GM18499 (cell line): ENCODE measurements at regions not wholly inside any gene's neighbourhood (a gene's known extent, or its start where the extent isn't known, plus 50 kb on each side); places are given as distances from the start of the nearest gene placed in this dataset.

Experiments used
- ATAC-seq: cut with Tn5 transposase; IDR thresholded peaks from one replicate; pipeline ENCODE4 v1.9.1; 2021; ENCODE audit warnings: moderate number of reproducible peaks; ENCODE audit not compliant: insufficient read depth, unreplicated experiment

- no peak for ATAC-seq
Observed at GRCh38 chr7:18295781-18296423, 199.6 kb upstream of the HDAC9 start.

GRCh38 chr7:18302097-18302496 is 193.5 kb upstream of the HDAC9 start:
- no peak for ATAC-seq

DNA sequence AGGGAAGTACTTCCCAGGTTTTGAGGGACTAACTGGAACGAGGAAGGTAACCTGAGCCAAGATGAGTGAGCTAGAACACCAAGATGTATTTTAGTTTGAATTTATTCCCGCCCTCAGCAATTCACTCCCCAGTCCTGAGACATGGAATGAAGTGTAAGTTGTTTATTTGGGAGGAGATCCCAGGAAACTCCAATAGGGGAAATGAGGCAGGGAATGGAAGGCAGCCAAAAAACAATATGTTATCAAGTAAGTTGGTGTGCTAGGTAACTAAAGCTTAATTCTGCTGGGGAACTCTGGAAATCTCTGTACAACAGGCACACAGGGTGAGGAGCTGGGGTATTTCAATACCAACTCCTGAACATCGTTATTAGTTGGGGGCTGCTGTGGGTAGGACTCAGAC is 189.7 kb upstream of the HDAC9 start:
- no peak for ATAC-seq

- ATAC-seq = no peak
Observed at GRCh38 chr7:18306696-18307095, 188.9 kb upstream of the HDAC9 start.

DNA sequence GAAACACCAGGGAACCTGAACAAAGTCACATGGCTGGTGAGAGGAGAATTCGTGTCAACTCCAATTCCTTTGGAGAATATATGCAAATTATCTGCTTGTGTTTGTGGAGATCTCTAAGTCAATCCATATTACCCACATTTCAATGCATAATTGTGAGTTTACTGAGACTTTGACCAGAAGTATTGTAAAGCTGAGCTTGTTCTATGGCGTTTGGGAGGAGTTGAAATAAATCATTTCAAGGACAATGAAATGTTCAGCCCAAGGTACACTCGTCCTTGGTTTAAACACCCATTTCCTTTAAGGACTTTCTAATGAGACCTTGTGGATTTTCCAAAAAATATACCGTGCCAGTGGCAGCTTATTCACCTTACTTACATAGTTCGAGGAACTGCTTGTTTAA is 186.6 kb upstream of the HDAC9 start:
- ATAC-seq = no peak

GRCh38 chr7:18312482-18312881 is 183.1 kb upstream of the HDAC9 start:
- no peak for ATAC-seq

DNA sequence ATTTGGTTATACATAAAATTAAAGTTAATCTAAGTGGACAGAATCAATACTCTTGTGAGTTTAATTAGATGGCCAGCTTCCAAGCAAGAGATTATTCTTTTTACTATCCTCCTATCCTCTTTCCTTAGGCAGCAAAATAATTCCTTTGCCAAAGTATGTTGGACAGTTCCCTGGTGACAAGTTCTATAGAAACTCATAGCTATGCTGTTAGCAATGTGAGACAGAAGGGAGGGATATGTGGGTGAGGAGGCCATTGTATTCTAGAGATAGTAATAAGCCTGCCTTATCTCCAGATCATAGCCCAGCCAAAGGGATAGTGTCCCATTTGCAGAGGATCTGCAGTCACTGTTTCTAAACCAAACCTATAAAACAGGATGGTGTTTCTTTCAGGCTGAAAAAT is 181.6 kb upstream of the HDAC9 start:
- ATAC-seq = no peak

- ATAC-seq = no peak
Observed at GRCh38 chr7:18315241-18315640, 180.3 kb upstream of the HDAC9 start.

GRCh38 chr7:18317941-18318340 is 177.6 kb upstream of the HDAC9 start:
- ATAC-seq = no peak

GRCh38 chr7:18320422-18320821 is 175.1 kb upstream of the HDAC9 start:
- no peak for ATAC-seq

DNA sequence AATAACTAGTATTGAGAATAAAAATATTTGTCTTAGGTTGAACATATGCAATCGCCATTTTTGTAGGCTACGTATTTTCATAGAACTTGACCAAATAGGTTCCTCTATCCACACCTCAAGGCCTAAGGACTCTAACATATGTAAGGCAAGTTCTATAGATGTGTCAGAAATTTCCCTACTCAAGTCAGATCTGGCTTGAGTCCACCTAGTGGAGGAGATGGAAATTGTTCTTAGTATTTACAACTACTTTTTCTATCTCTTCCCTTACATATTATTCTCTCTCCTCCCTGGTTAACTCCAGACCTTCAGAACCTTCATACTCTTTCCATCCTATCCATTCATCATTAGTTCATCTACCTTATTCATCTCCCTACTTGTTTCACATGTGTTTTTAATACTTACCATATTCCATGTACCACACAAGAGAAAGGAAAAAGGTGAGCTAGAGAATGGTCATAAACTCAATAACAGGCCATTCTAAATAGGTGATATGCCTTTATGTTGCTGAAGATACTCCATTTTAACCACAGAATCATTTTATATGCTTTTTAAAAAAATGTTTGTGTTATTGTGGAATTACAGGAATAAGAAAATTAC is 174.5 kb upstream of the HDAC9 start:
- peak; percentile 84 for ATAC-seq

- ATAC-seq = no peak
Observed at GRCh38 chr7:18330548-18330947, 165.0 kb upstream of the HDAC9 start.

- no peak for ATAC-seq
Observed at GRCh38 chr7:18336626-18337025, 158.9 kb upstream of the HDAC9 start.

GRCh38 chr7:18337048-18337809 is 158.3 kb upstream of the HDAC9 start:
- no peak for ATAC-seq

- ATAC-seq = no peak
Observed at GRCh38 chr7:18338910-18339523, 156.5 kb upstream of the HDAC9 start.

DNA sequence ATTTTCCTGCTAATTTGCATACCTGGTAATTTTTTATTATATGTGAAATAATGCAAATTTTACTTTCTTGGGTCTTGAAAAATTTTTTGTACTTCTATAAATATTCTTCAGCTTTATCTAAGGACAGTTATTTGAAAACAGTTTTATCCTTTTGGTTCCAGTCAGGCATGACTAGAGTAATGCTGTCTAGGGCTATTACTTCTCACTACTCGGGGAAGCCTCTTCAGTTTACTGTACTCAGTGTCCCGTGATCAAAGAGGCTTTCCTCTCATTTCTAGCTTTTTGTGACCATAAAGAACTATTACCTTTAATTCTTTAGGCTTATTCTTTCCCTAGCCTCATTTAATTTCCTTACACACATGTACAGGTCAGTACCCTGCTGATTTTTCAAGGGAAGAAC is 153.8 kb upstream of the HDAC9 start:
- ATAC-seq = no peak

- ATAC-seq = no peak
Observed at GRCh38 chr7:18343047-18343446, 152.5 kb upstream of the HDAC9 start.

DNA sequence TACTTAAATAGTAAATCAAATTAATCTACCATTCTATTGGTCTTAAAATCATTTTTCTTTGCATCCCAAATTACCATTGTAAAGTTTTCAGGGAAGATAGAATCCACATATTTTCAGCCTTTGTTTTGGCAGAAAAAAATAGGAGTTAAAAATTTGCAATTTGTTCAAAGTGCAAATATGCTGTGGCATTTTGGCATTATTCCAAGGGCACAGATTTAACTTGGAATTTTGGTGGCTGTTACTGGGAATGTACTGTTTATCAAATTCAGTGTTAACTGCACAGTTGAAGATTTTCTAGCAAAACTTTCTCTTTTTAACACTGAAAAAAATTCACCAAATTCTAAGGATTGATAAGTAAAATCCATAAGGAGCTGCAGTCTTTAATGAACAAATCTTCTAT is 151.0 kb upstream of the HDAC9 start:
- ATAC-seq = no peak

DNA sequence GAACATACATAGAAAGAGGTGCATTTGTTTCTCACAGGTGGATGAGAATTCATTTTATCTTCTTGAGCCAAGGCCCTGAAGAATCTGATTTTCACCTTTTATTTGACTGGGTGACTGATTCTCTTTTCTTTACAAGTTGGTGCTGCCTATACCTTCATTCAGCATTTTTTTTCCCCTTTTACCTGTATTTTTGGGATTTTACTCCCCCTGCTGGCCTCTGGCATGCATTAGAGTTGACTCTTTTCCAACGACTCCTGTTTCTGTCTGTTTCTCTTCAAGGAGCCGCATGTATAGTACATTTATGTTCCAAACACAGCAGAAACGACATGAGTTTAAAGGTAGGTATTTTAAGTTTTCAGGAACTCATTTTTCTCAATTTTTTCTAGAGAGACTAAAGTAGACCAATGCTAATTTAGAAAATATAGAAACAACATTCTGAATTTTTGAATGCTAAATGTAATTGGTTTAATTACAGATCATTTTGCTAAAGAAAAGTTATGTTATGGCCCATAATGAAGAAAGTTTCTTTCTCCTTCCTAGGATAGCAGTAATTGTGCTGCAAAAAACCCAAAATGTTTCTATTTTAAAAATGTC is 149.8 kb upstream of the HDAC9 start:
- peak; percentile 76 for ATAC-seq

DNA sequence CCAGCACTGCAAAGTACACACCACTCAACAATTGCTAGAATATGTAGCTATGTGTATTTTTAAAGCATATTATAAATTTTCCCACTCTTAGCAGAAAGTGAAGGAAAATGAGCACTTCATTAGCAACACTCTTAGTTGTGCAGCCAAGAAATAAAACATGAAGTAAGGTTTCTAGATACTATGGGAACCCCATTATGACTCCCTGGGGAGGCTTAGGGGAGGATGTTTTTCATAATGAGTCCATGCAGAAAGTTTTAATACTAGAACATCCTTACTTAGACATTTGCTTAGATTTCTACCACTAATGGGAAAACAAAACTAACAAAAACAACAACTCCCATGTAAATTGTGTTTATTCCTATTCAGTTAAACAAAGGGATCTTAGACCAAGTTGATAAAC is 148.4 kb upstream of the HDAC9 start:
- ATAC-seq = no peak

- no peak for ATAC-seq
Observed at GRCh38 chr7:18350678-18351077, 144.9 kb upstream of the HDAC9 start.
